H9 (cell line): ENCODE measurements at regions not wholly inside any gene's neighbourhood (a gene's known extent, or its start where the extent isn't known, plus 50 kb on each side); places are given as distances from the start of the nearest gene placed in this dataset.

Source experiments
- DNase-seq: peaks from one replicate; pipeline ENCODE4 v3.0.0-alpha.2; 2017
- H2AFZ ChIP-seq: one replicate; pipeline ENCODE4 v1.6.1; 2013; ENCODE audit warnings: mild to moderate bottlenecking, low read length, control low read depth, moderate library complexity
- H2AK5ac ChIP-seq: 2 replicates; pipeline ENCODE4 v1.6.1; 2013; ENCODE audit warnings: low read length, control low read depth, mixed read lengths; ENCODE audit not compliant: insufficient read length
- H2BK120ac ChIP-seq: one replicate; pipeline ENCODE4 v1.6.1; 2013; ENCODE audit warnings: low read depth, mild to moderate bottlenecking, low read length, control low read depth, inconsistent platforms; ENCODE audit not compliant: poor library complexity, severe bottlenecking
- H2BK12ac ChIP-seq: 2 replicates; pipeline ENCODE4 v1.6.1; 2013; ENCODE audit warnings: low read length, control low read depth, mixed read lengths, low read depth; ENCODE audit not compliant: insufficient read length
- H2BK15ac ChIP-seq: 2 replicates; pipeline ENCODE4 v1.6.1; 2013; ENCODE audit warnings: low read depth, low read length, control low read depth
- H2BK20ac ChIP-seq: one replicate; pipeline ENCODE4 v1.6.1; 2013; ENCODE audit warnings: low read depth, mild to moderate bottlenecking, low read length, control low read depth, inconsistent platforms; ENCODE audit not compliant: poor library complexity, severe bottlenecking
- H2BK5ac ChIP-seq: 2 replicates; pipeline ENCODE4 v1.6.1; 2013; ENCODE audit warnings: low read length, control low read depth, mixed read lengths; ENCODE audit not compliant: insufficient read length
- H3K14ac ChIP-seq: 2 replicates; pipeline ENCODE4 v1.6.1; 2013; ENCODE audit warnings: low read length, control low read depth; ENCODE audit not compliant: insufficient read depth
- H3K18ac ChIP-seq: 2 replicates; pipeline ENCODE4 v1.6.1; 2013; ENCODE audit warnings: low read depth, mild to moderate bottlenecking, mixed read lengths, low read length, control low read depth; ENCODE audit not compliant: insufficient read length
- H3K23ac ChIP-seq: 2 replicates; pipeline ENCODE4 v1.6.1; 2013; ENCODE audit warnings: low read length, control low read depth, mixed read lengths, low read depth; ENCODE audit not compliant: insufficient read length
- H3K23me2 ChIP-seq: 2 replicates; pipeline ENCODE4 v1.6.1; 2013; ENCODE audit warnings: low read depth, mild to moderate bottlenecking, mixed read lengths, low read length, control low read depth; ENCODE audit not compliant: insufficient read length, poor library complexity, severe bottlenecking
- H3K27ac ChIP-seq: 2 replicates; pipeline ENCODE4 v1.5.1; 2013; ENCODE audit warnings: low read length, control low read depth, mixed read lengths, low read depth; ENCODE audit not compliant: insufficient read length
- H3K27me3 ChIP-seq: 2 replicates; pipeline ENCODE4 v1.6.1; 2013; ENCODE audit warnings: low read length, control low read depth, inconsistent platforms; ENCODE audit not compliant: insufficient read depth
- H3K4ac ChIP-seq: 2 replicates; pipeline ENCODE4 v1.6.1; 2013; ENCODE audit warnings: low read depth, mild to moderate bottlenecking, control low read depth, inconsistent platforms, low read length, moderate library complexity
- H3K4me1 ChIP-seq: 2 replicates; pipeline ENCODE4 v1.6.1; 2013; ENCODE audit warnings: low read length, control low read depth, inconsistent platforms; ENCODE audit not compliant: insufficient read depth
- H3K4me2 ChIP-seq: 2 replicates; pipeline ENCODE4 v1.6.1; 2013; ENCODE audit warnings: low read length, control low read depth, mixed read lengths; ENCODE audit not compliant: insufficient read length, insufficient read depth
- H3K56ac ChIP-seq: 2 replicates; pipeline ENCODE4 v1.6.1; 2013; ENCODE audit warnings: low read depth, mild to moderate bottlenecking, mixed read lengths, low read length, control low read depth; ENCODE audit not compliant: insufficient read length
- H3K79me1 ChIP-seq: 2 replicates; pipeline ENCODE4 v1.6.1; 2013; ENCODE audit warnings: low read depth, mild to moderate bottlenecking, moderate library complexity, low read length, control low read depth, inconsistent platforms; ENCODE audit not compliant: insufficient read depth, poor library complexity, severe bottlenecking
- H3K79me2 ChIP-seq: 2 replicates; pipeline ENCODE4 v1.6.1; 2013; ENCODE audit warnings: low read length, control low read depth, inconsistent platforms; ENCODE audit not compliant: insufficient read depth
- H3K9ac ChIP-seq: 2 replicates; pipeline ENCODE4 v1.6.1; 2013; ENCODE audit warnings: low read length, control low read depth, mixed read lengths; ENCODE audit not compliant: insufficient read length; ENCODE audit errors: extremely low read depth
- H3K9me3 ChIP-seq: one replicate; pipeline ENCODE4 v1.6.1; 2013; ENCODE audit warnings: low read depth, low read length, inconsistent platforms; ENCODE audit not compliant: control insufficient read depth
- H3T11ph ChIP-seq: one replicate; pipeline ENCODE4 v1.6.1; 2013; ENCODE audit warnings: mild to moderate bottlenecking, low read length, control low read depth, inconsistent platforms
- H4K20me1 ChIP-seq: one replicate; pipeline ENCODE4 v1.6.1; 2013; ENCODE audit not compliant: control insufficient read depth, insufficient read length, insufficient read depth
- H4K5ac ChIP-seq: 2 replicates; pipeline ENCODE4 v1.6.1; 2013; ENCODE audit warnings: low read depth, mild to moderate bottlenecking, mixed read lengths, low read length, control low read depth; ENCODE audit not compliant: insufficient read length
- H4K8ac ChIP-seq: replicated peaks from 2 replicates; pipeline ENCODE4 v1.6.1; 2013; ENCODE audit warnings: low read length, control low read depth, mixed read lengths, low read depth; ENCODE audit not compliant: insufficient read length
- H4K91ac ChIP-seq: 2 replicates; pipeline ENCODE4 v1.6.1; 2013; ENCODE audit warnings: low read depth, mild to moderate bottlenecking, moderate library complexity, mixed read lengths, low read length, control low read depth; ENCODE audit not compliant: insufficient read length
- H3K27ac Mint-ChIP-seq, 3 experiments: 2 replicates in 2 of 3; 3 replicates in 1 of 3; pipeline ENCODE4 v1.8.0; 2020 to 2021; ENCODE audit warnings: mixed read lengths in 3 of 3, mild to moderate bottlenecking in 1 of 3, moderate library complexity in 1 of 3
- H3K27me3 Mint-ChIP-seq: 2 replicates; pipeline ENCODE4 v1.8.0; 2021; ENCODE audit warnings: low read depth, mild to moderate bottlenecking, moderate library complexity, mixed read lengths
- H3K36me3 Mint-ChIP-seq, 3 experiments: 2 replicates in 2 of 3; 3 replicates in 1 of 3; pipeline ENCODE4 v1.8.0; 2020 to 2021; ENCODE audit warnings: low read depth in 3 of 3, mixed read lengths in 3 of 3; ENCODE audit not compliant: insufficient read depth in 1 of 3
- H3K4me1 Mint-ChIP-seq, 2 experiments: 2 replicates each; pipeline ENCODE4 v1.8.0; 2020; ENCODE audit warnings: mixed read lengths in 2 of 2
- H3K4me3 Mint-ChIP-seq, 2 experiments: 2 replicates in 1 of 2; 3 replicates in 1 of 2; pipeline ENCODE4 v1.8.0; 2020 to 2021; ENCODE audit warnings: mild to moderate bottlenecking in 2 of 2, mixed read lengths in 2 of 2, moderate library complexity in 1 of 2
- H3K9me3 Mint-ChIP-seq, 2 experiments: 2 replicates in 1 of 2; 3 replicates in 1 of 2; pipeline ENCODE4 v1.8.0; 2020; ENCODE audit warnings: mild to moderate bottlenecking in 2 of 2, mixed read lengths in 2 of 2, moderate library complexity in 1 of 2
- WGBS: extraction: QIAGEN DNeasy Blood & Tissue Kit; methylation state at CpG from one replicate; pipeline ENCODE4 v1.1.7; 2013; ENCODE audit warnings: missing lambda C conversion rate, low lambda C conversion rate, mixed read lengths; ENCODE audit not compliant: insufficient read length; ENCODE audit errors: extremely low coverage; 5-methylcytosine and 5-hydroxymethylcytosine counted together
- TF ChIP-seq, protein P1 (sequence below): fragments of 200-600 bp; sonication (generic); conservative IDR thresholded peaks from 3 replicates; pipeline ENCODE4 v1.8.0; 2021; ENCODE audit warnings: antibody characterized with exemption, mild to moderate bottlenecking

DNA sequence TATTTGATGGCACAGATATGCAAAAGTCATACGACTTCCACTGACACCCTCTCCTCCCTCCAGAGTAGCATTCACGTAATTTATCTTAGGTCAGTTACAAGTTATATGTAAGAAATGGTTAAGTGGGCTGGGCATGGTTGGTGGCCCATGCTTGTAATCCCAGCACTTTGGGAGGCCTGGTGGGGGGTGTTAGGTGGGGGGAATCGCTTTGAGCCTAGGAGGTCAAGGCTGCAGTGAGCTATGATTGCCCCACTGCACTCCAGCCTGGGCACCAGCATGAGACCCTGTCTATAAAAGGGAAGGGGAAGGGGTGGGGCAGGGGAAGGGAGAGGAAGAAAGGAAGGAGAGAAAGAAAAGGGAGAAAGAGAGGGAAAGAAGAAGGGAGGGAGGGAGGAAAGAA lies 202.8 kb downstream of the AUH start:
- H3K4me2 ChIP-seq: no peak overlapping the region
- H2BK20ac ChIP-seq: no peak overlapping the region
- H2BK120ac ChIP-seq: no peak overlapping the region
- H3K23me2 ChIP-seq: no peaks in the 10 kb centered on the region
- no peaks in the 10 kb centered on the region for H3K79me2 ChIP-seq
- Mint-ChIP-seq H3K9me3 (peaks cover 5 to 6% of the 10 kb centered on the region in 2 experiments; a peak in 3 of 5 replicates), H3K4me3 (no peak overlapping the region), H3K36me3 (peaks cover 0 to 2% (median 0%) of the 10 kb centered on the region in 3 experiments; a peak in 1 of 7 replicates), H3K27ac (no peak overlapping the region), H3K4me1 (peaks cover 14 to 16% of the 10 kb centered on the region in 2 experiments), H3K27me3 (peaks cover 3% of the 10 kb centered on the region)
- TF ChIP-seq, protein P1, sequence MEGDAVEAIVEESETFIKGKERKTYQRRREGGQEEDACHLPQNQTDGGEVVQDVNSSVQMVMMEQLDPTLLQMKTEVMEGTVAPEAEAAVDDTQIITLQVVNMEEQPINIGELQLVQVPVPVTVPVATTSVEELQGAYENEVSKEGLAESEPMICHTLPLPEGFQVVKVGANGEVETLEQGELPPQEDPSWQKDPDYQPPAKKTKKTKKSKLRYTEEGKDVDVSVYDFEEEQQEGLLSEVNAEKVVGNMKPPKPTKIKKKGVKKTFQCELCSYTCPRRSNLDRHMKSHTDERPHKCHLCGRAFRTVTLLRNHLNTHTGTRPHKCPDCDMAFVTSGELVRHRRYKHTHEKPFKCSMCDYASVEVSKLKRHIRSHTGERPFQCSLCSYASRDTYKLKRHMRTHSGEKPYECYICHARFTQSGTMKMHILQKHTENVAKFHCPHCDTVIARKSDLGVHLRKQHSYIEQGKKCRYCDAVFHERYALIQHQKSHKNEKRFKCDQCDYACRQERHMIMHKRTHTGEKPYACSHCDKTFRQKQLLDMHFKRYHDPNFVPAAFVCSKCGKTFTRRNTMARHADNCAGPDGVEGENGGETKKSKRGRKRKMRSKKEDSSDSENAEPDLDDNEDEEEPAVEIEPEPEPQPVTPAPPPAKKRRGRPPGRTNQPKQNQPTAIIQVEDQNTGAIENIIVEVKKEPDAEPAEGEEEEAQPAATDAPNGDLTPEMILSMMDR: no peak
- H2BK12ac ChIP-seq: no peak overlapping the region
- H3K79me1 ChIP-seq: no peaks in the 10 kb centered on the region
- no peak for DNase-seq
- no peaks in the 10 kb centered on the region for H3K4me1 ChIP-seq
- H2BK15ac ChIP-seq: no peak overlapping the region
- H4K91ac ChIP-seq: no peak overlapping the region
- H4K8ac ChIP-seq: no peak overlapping the region
- H2AFZ ChIP-seq: no peak overlapping the region
- H4K20me1 ChIP-seq: no peaks in the 10 kb centered on the region
- H3K4ac ChIP-seq: no peak overlapping the region
- H3K27ac ChIP-seq: no peak overlapping the region
- H3K9me3 ChIP-seq: no peaks in the 10 kb centered on the region
- H3K23ac ChIP-seq: no peak overlapping the region
- WGBS: no CpG with 5 or more reads among the region's 3 CpGs
- no peak overlapping the region for H2AK5ac ChIP-seq
- H3T11ph ChIP-seq: no peak overlapping the region
- H3K56ac ChIP-seq: no peak overlapping the region
- no peaks in the 10 kb centered on the region for H3K27me3 ChIP-seq
- H4K5ac ChIP-seq: no peak overlapping the region
- H2BK5ac ChIP-seq: no peak overlapping the region
- no peak overlapping the region for H3K14ac ChIP-seq
- no peak overlapping the region for H3K9ac ChIP-seq
- H3K18ac ChIP-seq: no peak overlapping the region
